Body of pancreas (tissue), 4 donors: ENCODE measurements at regions not wholly inside any gene's neighbourhood (a gene's known extent, or its start where the extent isn't known, plus 50 kb on each side); places are given as distances from the start of the nearest gene placed in this dataset.

Experiments
- ATAC-seq: fragments of 150-250 bp; one replicate; pipeline ENCODE4 v1.9.1; 2016
- DNase-seq, 4 donors: peaks; one replicate each; pipeline ENCODE4 v3.0.0-alpha.2; 2019
- H3K27ac ChIP-seq, 4 donors: fragments of 200-600 bp; sonication (generic); 1 replicate in 3 of 4; 2 replicates in 1 of 4; pipeline versions ENCODE4 v1.5.1 to v1.6.1; 2016 to 2019; ENCODE audit warnings: mild to moderate bottlenecking in 1 of 4, mixed read lengths in 1 of 4, moderate library complexity in 1 of 4
- H3K27me3 ChIP-seq, 2 donors: fragments of 200-600 bp; sonication (generic); one replicate each; pipeline ENCODE4 v1.6.0; 2016; ENCODE audit warnings: mild to moderate bottlenecking in 1 of 2
- H3K36me3 ChIP-seq, 2 donors: fragments of 200-600 bp; sonication (generic); replicated peaks in 1 of 2; 2 replicates each; pipeline ENCODE4 v1.5.1; 2016; ENCODE audit warnings: low read depth in 2 of 2; ENCODE audit not compliant: insufficient read depth in 1 of 2
- H3K4me1 ChIP-seq: fragments of 200-600 bp; sonication (generic); one replicate; pipeline ENCODE4 v1.6.0; 2016
- H3K4me3 ChIP-seq, 2 donors: fragments of 200-600 bp; sonication (generic); 1 replicate in 1 of 2; 2 replicates in 1 of 2; pipeline ENCODE4 v1.5.1; 2016 to 2019
- H3K9me3 ChIP-seq, 3 donors: fragments of 200-600 bp; sonication (generic); 1 replicate in 2 of 3; 2 replicates in 1 of 3; pipeline ENCODE4 v1.5.1; 2016
- POLR2A ChIP-seq, 3 donors: fragments of 450-650 bp; IDR thresholded peaks; one replicate each; pipeline ENCODE4 v1.6.1; 2016; ENCODE audit warnings: antibody characterized with exemption in 3 of 3, mild to moderate bottlenecking in 2 of 3
- WGBS, 2 donors: methylation state at CpG; one replicate each; pipeline ENCODE4 v1.1.5; 2017; 5-methylcytosine and 5-hydroxymethylcytosine counted together
- intact Hi-C: fragments of 100-400 bp; cut with DNase I; formaldehyde crosslinking; loops from one replicate; pipeline ENCODE4 v1.15.1; 2023
- TF ChIP-seq, protein P1 (sequence below), 7 experiments: fragments of 450-650 bp in 4 of 7; fragments of 200-600 bp in 3 of 7; sonication (generic) in 3 of 7; IDR thresholded peaks; one replicate each; pipeline ENCODE4 v1.5.1; 2016 to 2019; ENCODE audit warnings: antibody characterized with exemption in 7 of 7

DNA sequence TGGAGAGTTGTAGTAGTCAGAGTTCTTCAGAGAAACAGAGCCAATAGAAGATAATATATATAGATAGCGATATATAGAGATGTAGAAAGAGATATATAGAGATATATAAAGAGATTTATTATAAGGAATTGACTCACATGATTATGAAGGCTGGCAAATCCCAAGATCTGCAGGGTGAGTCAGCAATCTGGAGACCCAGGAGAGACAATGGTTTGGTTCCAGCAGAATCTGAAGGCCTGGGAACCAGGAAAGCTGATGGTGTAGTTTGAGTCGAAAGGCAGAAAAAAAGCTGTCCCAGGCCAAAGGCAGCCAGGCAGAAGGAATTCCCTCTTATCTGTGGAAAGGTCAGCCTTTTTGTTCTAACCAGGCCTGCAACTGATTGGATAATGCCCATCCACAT, 194.1 kb downstream of the NUFIP1 start:
- intact Hi-C loops, result no loop called here
- H3K4me3 ChIP-seq, result no peak overlapping the region

DNA sequence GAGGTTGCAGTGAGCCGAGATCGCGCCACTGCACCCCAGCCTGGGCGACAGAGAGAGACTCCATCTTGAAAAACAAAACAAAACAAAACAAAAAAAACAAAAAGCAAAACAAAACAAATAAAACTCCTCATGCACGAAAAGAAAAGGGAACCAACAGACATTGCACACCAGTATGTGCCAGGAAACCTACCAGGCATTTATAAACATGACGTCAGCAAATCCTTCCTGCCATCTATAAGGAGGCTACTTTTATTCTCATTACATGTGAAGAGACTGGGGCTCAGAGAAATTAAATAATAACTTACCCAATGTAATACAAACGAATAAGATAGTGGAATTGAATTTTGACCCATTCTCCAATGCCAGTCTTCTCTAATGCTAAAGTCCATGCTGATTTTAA, 197.2 kb downstream of the NUFIP1 start:
- TF ChIP-seq, protein P1, sequence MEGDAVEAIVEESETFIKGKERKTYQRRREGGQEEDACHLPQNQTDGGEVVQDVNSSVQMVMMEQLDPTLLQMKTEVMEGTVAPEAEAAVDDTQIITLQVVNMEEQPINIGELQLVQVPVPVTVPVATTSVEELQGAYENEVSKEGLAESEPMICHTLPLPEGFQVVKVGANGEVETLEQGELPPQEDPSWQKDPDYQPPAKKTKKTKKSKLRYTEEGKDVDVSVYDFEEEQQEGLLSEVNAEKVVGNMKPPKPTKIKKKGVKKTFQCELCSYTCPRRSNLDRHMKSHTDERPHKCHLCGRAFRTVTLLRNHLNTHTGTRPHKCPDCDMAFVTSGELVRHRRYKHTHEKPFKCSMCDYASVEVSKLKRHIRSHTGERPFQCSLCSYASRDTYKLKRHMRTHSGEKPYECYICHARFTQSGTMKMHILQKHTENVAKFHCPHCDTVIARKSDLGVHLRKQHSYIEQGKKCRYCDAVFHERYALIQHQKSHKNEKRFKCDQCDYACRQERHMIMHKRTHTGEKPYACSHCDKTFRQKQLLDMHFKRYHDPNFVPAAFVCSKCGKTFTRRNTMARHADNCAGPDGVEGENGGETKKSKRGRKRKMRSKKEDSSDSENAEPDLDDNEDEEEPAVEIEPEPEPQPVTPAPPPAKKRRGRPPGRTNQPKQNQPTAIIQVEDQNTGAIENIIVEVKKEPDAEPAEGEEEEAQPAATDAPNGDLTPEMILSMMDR (IDR thresholded peaks at IDR 0.05), result no peak
- no peak for TF ChIP-seq POLR2A (IDR thresholded peaks at IDR 0.05)
- Histone ChIP-seq H3K4me1 (peaks cover 12% of the 10 kb centered on the region), H3K27me3 (no peaks in the 10 kb centered on the region), H3K9me3 (no peaks in the 10 kb centered on the region), H3K27ac (no peak overlapping the region), H3K4me3 (no peak overlapping the region), H3K36me3 (no peaks in the 10 kb centered on the region)
- intact Hi-C loops, result no loop called here
- WGBS, 2 donors, result 80 to 87% methylated on average over 7 of the region's 7 CpGs
- ATAC-seq, result no peak
- no peak for DNase-seq

More for the DNA sequence above, 194.1 kb downstream of the NUFIP1 start:
- ATAC-seq (no peak), DNase-seq (no peak)
- 58 to 64% methylated on average over 2 of the region's 2 CpGs for WGBS, 2 donors
- Histone ChIP-seq H3K4me1 (peaks cover 15% of the 10 kb centered on the region), H3K27ac (no peak overlapping the region), H3K36me3 (no peaks in the 10 kb centered on the region), H3K9me3 (no peaks in the 10 kb centered on the region), H3K27me3 (no peaks in the 10 kb centered on the region)
- TF ChIP-seq, protein P1 (IDR thresholded peaks at IDR 0.05), result no peak
- no peak for TF ChIP-seq POLR2A (IDR thresholded peaks at IDR 0.05)

DNA sequence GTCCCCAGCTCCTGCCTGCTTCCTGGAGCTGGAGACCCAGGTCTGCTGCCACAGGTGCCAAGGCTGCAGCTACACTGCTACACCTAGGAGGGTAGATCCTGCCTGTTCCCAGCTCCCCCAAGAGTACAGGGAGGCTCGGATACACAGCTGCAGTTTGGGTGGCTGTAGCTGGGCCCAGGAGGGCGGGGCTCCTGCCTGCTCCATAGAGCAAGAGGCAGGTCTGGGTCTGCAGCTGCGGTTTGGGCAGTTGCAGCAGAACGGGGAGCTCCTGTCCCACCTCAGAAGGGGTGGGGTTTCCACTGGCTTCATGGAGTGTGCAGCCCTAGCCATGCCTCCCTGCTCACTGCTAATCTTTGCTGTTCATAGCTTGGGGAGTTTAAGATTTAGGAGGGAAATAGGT, 199.0 kb downstream of the NUFIP1 start:
- Histone ChIP-seq H3K27ac (no peak overlapping the region), H3K9me3 (no peaks in the 10 kb centered on the region), H3K27me3 (no peaks in the 10 kb centered on the region), H3K36me3 (no peaks in the 10 kb centered on the region), H3K4me1 (peaks cover 17% of the 10 kb centered on the region), H3K4me3 (no peak overlapping the region)
- ATAC-seq, result no peak
- TF ChIP-seq, protein P1 (IDR thresholded peaks at IDR 0.05), result no peak
- no peak for TF ChIP-seq POLR2A (IDR thresholded peaks at IDR 0.05)
- 54 to 85% methylated on average over 3 to 4 of the region's 4 CpGs for WGBS, 2 donors
- no peak for DNase-seq
- intact Hi-C loops, result no loop called here

DNA sequence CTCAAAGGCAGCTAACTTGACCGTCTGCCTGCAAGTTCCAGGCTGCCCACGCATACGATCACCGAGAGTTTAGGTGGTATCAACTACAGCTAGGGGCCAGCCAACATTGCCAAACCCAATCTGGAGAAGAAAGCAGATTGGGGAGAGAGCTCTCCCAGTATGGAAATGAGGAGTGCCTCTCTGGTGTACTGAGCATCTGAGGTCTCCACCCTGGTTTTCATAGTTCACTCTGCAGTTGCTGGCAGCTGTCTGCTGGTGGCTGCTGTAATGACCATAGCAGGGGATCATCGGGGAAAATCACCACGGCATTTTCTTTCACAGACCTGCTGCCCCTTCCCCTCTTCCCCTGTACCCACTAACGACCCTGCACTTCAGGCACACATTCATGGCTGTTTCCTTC, 201.7 kb downstream of the NUFIP1 start:
- Histone ChIP-seq H3K9me3 (no peaks in the 10 kb centered on the region), H3K27ac (no peak overlapping the region), H3K4me3 (no peak overlapping the region), H3K36me3 (no peaks in the 10 kb centered on the region), H3K27me3 (no peaks in the 10 kb centered on the region), H3K4me1 (peaks cover 24% of the 10 kb centered on the region)
- ATAC-seq, result no peak
- DNase-seq, result no peak
- intact Hi-C loops, result no loop called here
- TF ChIP-seq POLR2A (IDR thresholded peaks at IDR 0.05), result no peak
- TF ChIP-seq, protein P1 (IDR thresholded peaks at IDR 0.05), result no peak
- 95 to 96% methylated on average over 7 of the region's 7 CpGs for WGBS, 2 donors

DNA sequence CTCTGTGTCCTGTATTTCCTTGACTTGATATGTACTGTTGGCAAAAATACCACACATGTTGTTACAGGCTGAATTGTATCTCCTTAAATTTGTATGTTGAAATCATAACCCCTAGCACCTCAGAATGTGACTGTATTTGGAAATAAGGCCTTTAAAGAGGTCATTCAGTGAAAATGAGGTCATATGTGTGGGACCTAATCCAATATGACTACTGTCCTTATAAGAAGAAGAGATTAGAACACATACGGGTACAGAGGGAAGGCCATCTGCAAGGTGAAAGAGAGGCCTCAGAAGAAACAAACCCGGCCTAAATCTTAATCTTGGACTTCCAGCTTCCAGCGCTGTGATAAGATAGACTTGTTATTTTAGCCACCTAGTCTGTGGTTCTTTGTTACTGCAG, 202.5 kb downstream of the NUFIP1 start:
- H3K9me3 ChIP-seq, result no peaks in the 10 kb centered on the region
- WGBS, 2 donors, result 24 to 36% methylated on average over 3 of the region's 3 CpGs
- peaks cover 24% of the 10 kb centered on the region for H3K4me1 ChIP-seq
- DNase-seq (no peak), ATAC-seq (peak; percentile 77)
- no peak overlapping the region for H3K4me3 ChIP-seq
- TF ChIP-seq, protein P1 (IDR thresholded peaks at IDR 0.05), result peak in 1 of 7 experiments; percentile 6
- no peak for TF ChIP-seq POLR2A (IDR thresholded peaks at IDR 0.05)
- no peaks in the 10 kb centered on the region for H3K27me3 ChIP-seq
- no peaks in the 10 kb centered on the region for H3K36me3 ChIP-seq
- intact Hi-C loops, result no loop called here
- H3K27ac ChIP-seq, result peak overlapping the region in 3 of 4 donors; percentile 3 to 29 (median 16)
